ENCODE measurements at regions not wholly inside any gene's neighbourhood (a gene's known extent, or its start where the extent isn't known, plus 50 kb on each side); places are given as distances from the start of the nearest gene placed in this dataset.
"Not testable (repeated sequence)": the region's sequence is repeated elsewhere in the genome, so short reads cannot be mapped to it uniquely, and the experiment has no call there.

GRCh38 chr15:66864086-66864830, 162.2 kb downstream of the SMAD6 start:
- in situ Hi-C loops (cut with MboI; ENCODE audit: low sequenced_read_pairs): no loop called here

GRCh38 chr15:66864871-66865281, 162.8 kb downstream of the SMAD6 start:
- in situ Hi-C loops (cut with MboI; ENCODE audit: low sequenced_read_pairs): no loop called here

GRCh38 chr15:66865622-66866611, 163.9 kb downstream of the SMAD6 start:
- in situ Hi-C loops (cut with MboI; ENCODE audit: low sequenced_read_pairs): no loop called here

GRCh38 chr15:66866656-66867055, 164.6 kb downstream of the SMAD6 start:
- in situ Hi-C loops (cut with MboI; ENCODE audit: low sequenced_read_pairs): no loop called here

GRCh38 chr15:66868918-66869317, 166.9 kb downstream of the SMAD6 start:
- in situ Hi-C loops (cut with MboI; ENCODE audit: low sequenced_read_pairs): no loop called here

- in situ Hi-C loops (cut with MboI; ENCODE audit: low sequenced_read_pairs): no loop called here
These were observed 168.9 kb downstream of the SMAD6 start for GRCh38 chr15:66870880-66871388.

- in situ Hi-C loops (cut with MboI; ENCODE audit: low sequenced_read_pairs): no loop called here
These were observed 170.4 kb downstream of the SMAD6 start for GRCh38 chr15:66872405-66872804.

- in situ Hi-C loops (cut with MboI; ENCODE audit: low sequenced_read_pairs): not testable (repeated sequence)
These were observed 171.3 kb downstream of the SMAD6 start for GRCh38 chr15:66873331-66873730.

- in situ Hi-C loops (cut with MboI; ENCODE audit: low sequenced_read_pairs): no loop called here
These were observed 171.8 kb downstream of the SMAD6 start for GRCh38 chr15:66873856-66874255.

- in situ Hi-C loops (cut with MboI; ENCODE audit: low sequenced_read_pairs): no loop called here
These were observed 173.8 kb downstream of the SMAD6 start for GRCh38 chr15:66875588-66876420.

GRCh38 chr15:66876421-66876730, 174.3 kb downstream of the SMAD6 start:
- in situ Hi-C loops (cut with MboI; ENCODE audit: low sequenced_read_pairs): no loop called here

- in situ Hi-C loops (cut with MboI; ENCODE audit: low sequenced_read_pairs): no loop called here
These were observed 174.9 kb downstream of the SMAD6 start for GRCh38 chr15:66876731-66877476.

GRCh38 chr15:66877477-66878271, 175.6 kb downstream of the SMAD6 start:
- in situ Hi-C loops (cut with MboI; ENCODE audit: low sequenced_read_pairs): no loop called here

- in situ Hi-C loops (cut with MboI; ENCODE audit: low sequenced_read_pairs): no loop called here
These were observed 176.7 kb downstream of the SMAD6 start for GRCh38 chr15:66878761-66879160.

- in situ Hi-C loops (cut with MboI; ENCODE audit: low sequenced_read_pairs): no loop called here
These were observed 177.7 kb downstream of the SMAD6 start for GRCh38 chr15:66879531-66880368.

GRCh38 chr15:66880380-66881155, 178.5 kb downstream of the SMAD6 start:
- in situ Hi-C loops (cut with MboI; ENCODE audit: low sequenced_read_pairs): no loop called here

- in situ Hi-C loops (cut with MboI; ENCODE audit: low sequenced_read_pairs): no loop called here
These were observed 179.3 kb downstream of the SMAD6 start for GRCh38 chr15:66881173-66881905.
